ENCODE measurements at regions not wholly inside any gene's neighbourhood (a gene's known extent, or its start where the extent isn't known, plus 50 kb on each side); places are given as distances from the start of the nearest gene placed in this dataset.

DNA sequence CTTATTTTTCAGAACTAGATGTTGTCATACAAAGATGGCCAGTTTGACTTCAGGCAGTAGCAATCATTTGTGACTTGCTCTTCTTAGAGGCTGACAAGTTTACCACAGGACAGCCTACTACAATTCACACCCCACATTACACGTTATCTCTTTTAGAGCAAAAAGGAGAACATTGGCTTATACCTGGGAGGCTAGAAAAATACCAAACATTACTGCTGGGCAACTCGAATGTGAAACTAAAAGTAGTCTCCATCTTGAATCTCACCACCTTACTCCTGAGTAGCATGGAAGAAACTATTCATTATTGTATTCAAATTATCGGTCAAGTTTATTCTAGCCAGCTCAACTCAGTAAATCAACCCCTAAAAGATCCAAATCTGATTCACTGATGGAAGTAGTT lies 90.7 kb upstream of the TMEM26 start:
- no peak for TF ChIP-seq POLR2A (IDR thresholded peaks at IDR 0.05)
- TF ChIP-seq, protein P1, sequence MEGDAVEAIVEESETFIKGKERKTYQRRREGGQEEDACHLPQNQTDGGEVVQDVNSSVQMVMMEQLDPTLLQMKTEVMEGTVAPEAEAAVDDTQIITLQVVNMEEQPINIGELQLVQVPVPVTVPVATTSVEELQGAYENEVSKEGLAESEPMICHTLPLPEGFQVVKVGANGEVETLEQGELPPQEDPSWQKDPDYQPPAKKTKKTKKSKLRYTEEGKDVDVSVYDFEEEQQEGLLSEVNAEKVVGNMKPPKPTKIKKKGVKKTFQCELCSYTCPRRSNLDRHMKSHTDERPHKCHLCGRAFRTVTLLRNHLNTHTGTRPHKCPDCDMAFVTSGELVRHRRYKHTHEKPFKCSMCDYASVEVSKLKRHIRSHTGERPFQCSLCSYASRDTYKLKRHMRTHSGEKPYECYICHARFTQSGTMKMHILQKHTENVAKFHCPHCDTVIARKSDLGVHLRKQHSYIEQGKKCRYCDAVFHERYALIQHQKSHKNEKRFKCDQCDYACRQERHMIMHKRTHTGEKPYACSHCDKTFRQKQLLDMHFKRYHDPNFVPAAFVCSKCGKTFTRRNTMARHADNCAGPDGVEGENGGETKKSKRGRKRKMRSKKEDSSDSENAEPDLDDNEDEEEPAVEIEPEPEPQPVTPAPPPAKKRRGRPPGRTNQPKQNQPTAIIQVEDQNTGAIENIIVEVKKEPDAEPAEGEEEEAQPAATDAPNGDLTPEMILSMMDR (IDR thresholded peaks at IDR 0.05): no peak
